Sigmoid colon (tissue), 4 donors: ENCODE measurements at regions not wholly inside any gene's neighbourhood (a gene's known extent, or its start where the extent isn't known, plus 50 kb on each side); places are given as distances from the start of the nearest gene placed in this dataset.

Experiments
- CTCF ChIP-seq, 4 experiments: fragments of 450-650 bp in 3 of 4; fragments of 200-600 bp in 1 of 4; IDR thresholded peaks; one replicate each; pipeline ENCODE4 v1.5.1; 2016 to 2019; ENCODE audit warnings: antibody characterized with exemption in 4 of 4, mild to moderate bottlenecking in 3 of 4, moderate library complexity in 2 of 4
- EP300 ChIP-seq, 4 donors: sonication (generic); formaldehyde crosslinking; IDR thresholded peaks; one replicate each; pipeline ENCODE4 v1.6.1; 2017; ENCODE audit warnings: antibody characterized with exemption in 4 of 4
- POLR2AphosphoS5 ChIP-seq, 4 donors: sonication (generic); formaldehyde crosslinking; IDR thresholded peaks; one replicate each; pipeline ENCODE4 v1.6.1; 2017; ENCODE audit warnings: antibody characterized with exemption in 4 of 4

DNA sequence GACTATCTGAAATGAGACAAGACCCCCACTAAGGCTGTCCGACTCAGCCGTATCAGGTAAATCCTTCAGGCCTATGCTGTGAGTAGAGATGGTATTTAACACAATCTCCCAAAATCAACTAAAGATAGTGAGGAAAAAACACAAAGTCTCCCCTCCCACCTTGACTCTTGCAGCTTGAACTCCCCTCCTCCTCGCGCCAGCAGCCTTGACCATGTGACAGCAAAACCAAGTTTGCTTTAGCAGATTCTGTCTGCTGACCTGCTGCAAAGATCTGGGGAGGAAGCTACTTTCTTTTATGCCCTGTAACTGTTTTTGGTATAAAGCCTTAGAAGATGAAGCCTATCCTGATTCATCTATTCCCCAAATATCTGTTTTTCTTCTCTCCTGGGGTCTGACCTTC lies 509.5 kb downstream of the CDH26 start:
- TF ChIP-seq POLR2AphosphoS5 (IDR thresholded peaks at IDR 0.05) = no peak
- no peak for TF ChIP-seq CTCF (IDR thresholded peaks at IDR 0.05)
- TF ChIP-seq EP300 (IDR thresholded peaks at IDR 0.05) = no peak
